HG03378 (cell line): ENCODE measurements at regions not wholly inside any gene's neighbourhood (a gene's known extent, or its start where the extent isn't known, plus 50 kb on each side); places are given as distances from the start of the nearest gene placed in this dataset.
"Not testable (repeated sequence)": the region's sequence is repeated elsewhere in the genome, so short reads cannot be mapped to it uniquely, and the experiment has no call there.

Experiments
- ATAC-seq: cut with Tn5 transposase; IDR thresholded peaks from one replicate; pipeline ENCODE4 v1.9.1; 2021; ENCODE audit warnings: mild to moderate bottlenecking, moderate library complexity; ENCODE audit not compliant: unreplicated experiment

GRCh38 chr3:75237477-75237876 is 426.7 kb upstream of the FRG2C start:
- ATAC-seq, result no peak

- ATAC-seq, result not testable (repeated sequence)
These were observed 422.7 kb upstream of the FRG2C start for GRCh38 chr3:75241226-75241962.

GRCh38 chr3:75242012-75242735 is 422.0 kb upstream of the FRG2C start:
- ATAC-seq, result no peak

GRCh38 chr3:75248974-75249373 is 415.2 kb upstream of the FRG2C start:
- ATAC-seq, result no peak

GRCh38 chr3:75254685-75255084 is 409.4 kb upstream of the FRG2C start:
- ATAC-seq, result no peak

DNA sequence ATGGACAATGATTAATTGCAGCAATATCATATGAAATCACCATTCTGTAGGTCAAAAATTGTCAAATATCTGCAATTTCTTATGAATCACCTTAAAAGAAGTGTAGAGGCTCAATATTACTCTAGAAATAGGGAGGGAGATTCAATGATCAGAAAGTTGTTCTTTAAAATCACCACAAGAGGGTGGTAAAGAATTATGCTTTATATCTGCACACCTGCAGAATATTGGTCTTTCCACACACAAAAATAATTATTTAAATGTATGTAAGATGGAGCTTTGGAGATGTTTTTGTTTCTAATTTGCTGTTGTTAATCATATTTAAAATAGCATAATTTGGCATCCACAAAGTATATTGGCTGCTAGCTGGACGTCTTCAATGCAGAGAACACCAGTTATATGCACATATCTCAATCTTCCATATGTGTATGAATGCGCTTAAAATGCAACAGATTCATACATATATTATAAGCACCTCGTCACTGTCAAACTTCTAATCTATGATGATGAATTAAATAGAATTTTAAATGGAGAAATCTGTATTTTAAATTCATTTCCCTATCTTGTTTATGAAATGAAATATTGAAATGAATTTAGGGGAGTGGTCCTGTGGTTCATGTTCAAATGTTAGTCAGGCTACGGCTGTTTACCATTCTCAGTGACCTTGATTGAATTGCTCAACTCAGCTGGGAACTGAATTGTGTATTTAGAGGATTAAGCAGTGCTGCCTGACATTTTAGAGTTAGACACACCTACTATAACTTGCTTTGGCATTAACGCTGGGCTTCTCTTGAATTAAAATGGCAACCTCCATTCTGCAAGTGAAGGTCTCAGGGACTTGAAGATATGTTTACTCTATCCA is 405.1 kb upstream of the FRG2C start:
- peak; percentile 53 for ATAC-seq

DNA sequence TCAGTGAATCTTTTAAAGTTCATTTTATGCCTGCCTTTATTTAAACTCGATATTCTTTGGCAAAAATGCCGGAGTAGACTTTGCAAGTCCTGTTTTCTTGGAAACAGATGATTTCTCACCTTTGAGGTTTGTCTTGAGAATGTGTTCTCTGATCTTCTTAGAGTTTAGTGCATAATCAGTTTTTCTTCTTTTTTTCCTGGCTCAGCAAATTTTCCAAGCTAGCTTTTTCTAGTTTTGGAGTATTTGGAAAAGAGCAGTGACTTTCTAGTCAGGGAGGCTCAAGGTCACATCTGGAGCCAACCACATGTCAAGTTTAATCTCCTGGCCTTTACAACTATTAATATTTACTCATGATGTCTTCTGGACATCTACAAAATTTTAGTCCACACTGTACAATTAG is 403.2 kb upstream of the FRG2C start:
- not testable (repeated sequence) for ATAC-seq

- ATAC-seq, result no peak
These were observed 401.5 kb upstream of the FRG2C start for GRCh38 chr3:75262661-75263060.

GRCh38 chr3:75265897-75266296 is 398.2 kb upstream of the FRG2C start:
- ATAC-seq, result no peak

DNA sequence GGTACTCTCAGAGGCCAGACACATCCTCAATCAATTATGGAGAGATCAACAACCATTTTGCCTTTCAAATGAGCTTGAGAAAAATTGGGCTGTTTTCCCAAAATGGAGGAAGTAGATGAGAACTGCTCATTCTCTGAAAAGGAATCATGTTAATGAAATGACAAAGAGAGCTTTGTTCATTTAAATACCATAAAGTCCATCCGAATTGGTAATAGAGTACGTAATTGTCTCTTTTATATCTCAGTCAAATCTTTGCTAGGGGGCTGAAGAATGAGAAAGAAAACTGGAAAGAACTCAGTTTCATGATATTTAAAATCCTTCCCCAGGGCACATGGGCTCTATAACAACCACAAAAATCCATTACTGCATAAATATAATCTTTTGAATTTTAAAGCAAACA is 395.6 kb upstream of the FRG2C start:
- not testable (repeated sequence) for ATAC-seq

DNA sequence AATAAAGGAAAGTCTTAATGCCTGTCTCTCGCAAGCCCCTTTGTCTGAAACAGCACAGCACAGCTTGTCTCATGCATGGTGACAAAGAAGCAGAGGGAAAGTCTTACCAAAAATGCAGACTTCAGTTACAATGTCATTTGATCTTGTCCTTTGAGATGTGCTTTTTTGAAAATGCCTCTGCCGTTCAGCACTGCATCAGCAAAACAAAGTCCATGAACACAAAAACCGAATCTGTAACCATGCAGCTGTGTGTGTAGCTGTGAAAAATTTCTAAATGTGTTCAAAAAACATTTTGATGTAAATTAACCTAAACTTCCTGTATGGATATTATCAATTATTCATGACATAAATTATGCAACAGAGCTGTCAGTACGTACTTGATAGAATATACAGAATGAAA is 391.9 kb upstream of the FRG2C start:
- ATAC-seq, result not testable (repeated sequence)

DNA sequence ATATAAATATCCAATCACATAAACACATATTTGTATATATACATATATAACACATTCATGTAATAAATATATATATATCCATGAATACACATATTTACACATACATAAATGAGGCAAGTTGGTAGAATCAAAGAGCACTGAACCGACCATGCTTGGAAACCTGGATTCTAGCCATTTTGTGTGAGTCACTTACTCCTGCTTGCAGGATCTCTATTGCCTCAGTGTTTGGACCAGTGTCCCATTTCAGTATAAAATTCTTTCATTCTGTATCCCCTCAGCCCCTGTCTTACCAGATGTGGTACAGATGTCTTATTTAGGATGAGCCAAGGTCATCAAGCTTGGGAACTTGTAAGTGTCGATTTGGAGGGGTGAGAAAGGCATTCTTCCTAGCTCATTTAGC is 391.4 kb upstream of the FRG2C start:
- no peak for ATAC-seq

DNA sequence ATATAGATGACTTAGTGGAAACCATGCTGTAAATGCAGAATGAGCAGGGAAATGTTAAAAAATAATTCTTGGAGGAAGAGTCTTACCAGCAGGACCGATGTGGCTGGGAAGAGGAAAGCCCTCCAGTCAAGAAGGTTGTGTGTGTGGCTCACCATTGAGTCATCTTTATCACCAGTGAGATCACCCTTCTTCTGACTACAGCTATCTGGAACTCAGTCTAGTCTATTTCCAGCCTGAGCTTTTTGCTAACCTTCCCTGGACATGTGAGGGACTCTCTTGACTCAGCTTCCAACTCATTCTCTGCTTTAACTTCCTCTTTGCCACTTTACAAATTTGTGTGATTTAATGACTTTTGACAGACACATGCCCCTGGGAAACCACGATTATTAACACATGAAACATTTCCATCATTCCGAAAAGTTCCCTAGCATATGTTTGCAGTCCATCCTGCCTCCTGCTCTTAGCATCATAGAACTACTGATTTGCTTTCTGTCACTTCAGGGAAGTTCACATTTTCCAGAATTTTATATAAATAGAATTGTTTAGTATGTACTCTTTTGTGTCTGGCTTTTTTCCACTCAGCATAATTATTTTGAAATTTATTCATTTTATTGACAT is 378.5 kb upstream of the FRG2C start:
- not testable (repeated sequence) for ATAC-seq

DNA sequence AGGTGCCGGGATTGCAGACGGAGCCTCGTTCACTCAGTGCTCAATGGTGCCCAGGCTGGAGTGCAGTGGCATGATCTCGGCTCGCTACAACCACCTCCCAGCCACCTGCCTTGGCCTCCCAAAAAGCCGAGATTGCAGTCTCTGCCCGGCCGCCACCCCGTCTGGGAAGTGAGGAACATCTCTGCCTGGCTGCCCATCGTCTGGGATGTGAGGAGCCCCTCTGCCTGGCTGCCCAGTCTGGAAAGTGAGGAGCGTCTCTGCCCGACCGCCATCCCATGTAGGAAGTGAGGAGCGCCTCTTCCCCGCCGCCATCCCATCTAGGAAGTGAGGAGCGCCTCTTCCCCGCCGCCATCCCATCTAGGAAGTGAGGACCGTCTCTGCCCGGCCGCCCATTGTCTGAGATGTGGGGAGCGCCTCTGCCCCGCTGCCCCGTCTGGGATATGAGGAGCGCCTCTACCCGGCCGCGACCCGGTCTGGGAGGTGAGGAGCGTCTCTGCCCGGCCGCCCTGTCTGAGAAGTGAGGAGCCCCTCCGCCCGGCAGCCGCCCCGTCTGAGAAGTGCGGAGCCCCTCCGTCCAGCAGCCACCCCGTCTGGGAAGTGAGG is 375.1 kb upstream of the FRG2C start:
- not testable (repeated sequence) for ATAC-seq

- ATAC-seq, result no peak
These were observed 370.0 kb upstream of the FRG2C start for GRCh38 chr3:75294124-75294523.

DNA sequence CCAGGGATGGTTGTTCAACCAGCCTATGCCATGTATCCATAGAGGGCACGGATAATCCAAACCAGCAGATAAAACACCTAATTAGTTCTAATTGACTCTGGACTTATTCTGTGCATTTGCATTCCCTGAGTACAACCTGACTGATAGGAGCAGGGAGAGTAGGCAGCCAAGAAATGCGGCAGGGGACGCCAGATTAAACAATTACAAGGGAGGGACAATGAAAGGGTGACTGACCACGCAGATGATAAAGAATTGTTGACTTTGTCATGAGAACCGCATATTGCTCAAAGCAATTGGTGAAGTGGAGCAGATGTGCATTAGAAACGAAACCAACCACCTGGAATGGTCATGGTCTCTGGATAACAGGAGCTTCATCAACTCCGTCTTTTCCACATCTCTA is 369.1 kb upstream of the FRG2C start:
- ATAC-seq, result no peak

- no peak for ATAC-seq
These were observed 367.3 kb upstream of the FRG2C start for GRCh38 chr3:75296858-75297257.

GRCh38 chr3:75300606-75301005 is 363.5 kb upstream of the FRG2C start:
- ATAC-seq, result no peak

DNA sequence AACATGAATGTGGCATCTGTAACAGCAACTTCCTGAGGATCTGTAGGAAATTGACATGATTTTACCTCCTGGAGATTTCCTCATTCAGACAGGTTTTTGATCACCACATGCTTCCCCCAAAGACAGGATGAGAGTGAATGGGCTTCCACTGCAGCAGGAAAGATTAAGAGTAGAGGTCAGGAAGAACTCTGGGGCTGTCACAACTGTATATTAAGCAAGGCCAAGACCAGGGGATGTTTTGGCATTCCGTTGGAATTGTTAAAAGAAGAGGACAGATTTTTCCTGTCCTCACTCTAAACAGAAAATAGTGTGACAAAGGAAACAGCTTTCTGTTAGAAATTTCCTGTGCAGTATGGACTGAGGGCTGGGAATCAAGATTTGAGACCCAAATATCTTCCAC is 363.1 kb upstream of the FRG2C start:
- ATAC-seq, result not testable (repeated sequence)

DNA sequence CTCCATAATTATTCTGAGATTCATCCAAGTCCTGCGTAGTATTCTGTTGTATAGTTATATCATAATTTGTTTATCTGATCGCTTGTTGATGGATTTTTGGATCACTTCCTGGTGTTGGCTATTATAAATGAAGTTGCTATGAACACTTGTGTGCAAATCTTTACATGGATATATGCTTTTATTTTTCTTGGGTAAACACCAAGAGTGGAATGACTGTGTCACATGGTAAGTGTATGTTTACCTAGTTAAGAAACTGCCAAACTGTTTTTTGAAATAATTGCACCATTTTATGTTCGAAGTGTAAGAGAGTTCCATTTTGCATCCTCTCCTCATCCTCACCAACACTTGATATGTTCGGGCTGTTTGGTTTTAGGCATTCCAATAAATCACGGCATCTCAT is 360.4 kb upstream of the FRG2C start:
- no peak for ATAC-seq

DNA sequence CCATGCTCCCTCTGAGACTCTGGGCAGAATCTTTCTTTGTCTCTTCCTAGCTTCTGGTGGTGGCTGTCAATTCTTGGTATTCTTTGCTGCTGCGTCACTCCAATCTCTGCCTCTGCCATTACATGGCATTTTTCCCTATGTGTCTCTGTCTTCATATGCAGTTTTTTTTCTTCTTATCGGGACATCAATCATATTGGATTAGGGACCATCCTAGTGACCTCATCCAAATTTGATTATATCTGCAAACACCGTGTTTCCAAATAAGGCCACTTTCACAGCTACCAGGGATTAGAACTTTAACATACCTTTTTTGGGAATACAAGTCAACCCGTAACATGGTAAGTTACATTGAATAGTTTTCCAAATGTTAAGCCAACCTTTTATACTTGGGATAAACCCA is 358.2 kb upstream of the FRG2C start:
- ATAC-seq, result no peak
